Subcutaneous abdominal adipose tissue (tissue), 5 donors: ENCODE measurements at regions not wholly inside any gene's neighbourhood (a gene's known extent, or its start where the extent isn't known, plus 50 kb on each side); places are given as distances from the start of the nearest gene placed in this dataset.
"Not testable (repeated sequence)": the region's sequence is repeated elsewhere in the genome, so short reads cannot be mapped to it uniquely, and the experiment has no call there.

Source experiments
- H3K27ac ChIP-seq: one replicate; pipeline ENCODE4 v1.7.0; 2013; ENCODE audit warnings: low read depth, mild to moderate bottlenecking, inconsistent platforms, low read length, moderate library complexity
- H3K27me3 ChIP-seq, 5 donors: one replicate each; pipeline ENCODE4 v1.7.0; 2013; ENCODE audit warnings: low read length in 5 of 5, inconsistent platforms in 1 of 5; ENCODE audit not compliant: control insufficient read depth in 5 of 5, insufficient read depth in 4 of 5
- H3K36me3 ChIP-seq, 5 donors: one replicate each; pipeline ENCODE4 v1.7.0; 2013; ENCODE audit warnings: low read length in 5 of 5; ENCODE audit not compliant: control insufficient read depth in 5 of 5, insufficient read depth in 5 of 5
- H3K4me1 ChIP-seq, 5 donors: one replicate each; pipeline ENCODE4 v1.7.0; 2013; ENCODE audit warnings: low read length in 5 of 5, mild to moderate bottlenecking in 3 of 5, moderate library complexity in 1 of 5; ENCODE audit not compliant: control insufficient read depth in 5 of 5, insufficient read depth in 5 of 5
- H3K4me3 ChIP-seq, 5 donors: one replicate each; pipeline ENCODE4 v1.7.0; 2013; ENCODE audit warnings: low read length in 5 of 5, low read depth in 1 of 5
- H3K9ac ChIP-seq, 5 donors: one replicate each; pipeline ENCODE4 v1.7.0; 2013; ENCODE audit warnings: low read length in 5 of 5, mild to moderate bottlenecking in 4 of 5, moderate library complexity in 3 of 5
- H3K9me3 ChIP-seq, 5 donors: one replicate each; pipeline ENCODE4 v1.7.0; 2013; ENCODE audit warnings: low read length in 5 of 5; ENCODE audit not compliant: control insufficient read depth in 5 of 5
- donor health status: healthy.
- donor health status: healthy.
- donor health status: healthy.
- donor health status: healthy.
- donor health status: healthy.

- H3K36me3 ChIP-seq: no peaks in the 10 kb centered on the region
- H3K27ac ChIP-seq: peak overlapping the region; percentile 97
Measured at GRCh38 chr9:33660772-33661171, 134.6 kb upstream of the PRSS3 start.

GRCh38 chr9:33661176-33661575 is 134.2 kb upstream of the PRSS3 start:
- Histone ChIP-seq H3K27me3 (no peaks in the 10 kb centered on the region), H3K9ac (peak overlapping the region in 1 of 5 donors; percentile 51), H3K4me1 (peaks cover 2 to 26% (median 17%) of the 10 kb centered on the region in 5 donors), H3K27ac (peak overlapping the region; percentile 97), H3K4me3 (no peak overlapping the region), H3K9me3 (no peaks in the 10 kb centered on the region), H3K36me3 (no peaks in the 10 kb centered on the region)

More at GRCh38 chr9:33660772-33661171, 134.6 kb upstream of the PRSS3 start:
- Histone ChIP-seq H3K27me3 (no peaks in the 10 kb centered on the region), H3K4me1 (peaks cover 2 to 27% (median 17%) of the 10 kb centered on the region in 5 donors), H3K9ac (peak overlapping the region in 1 of 5 donors; percentile 51), H3K4me3 (no peak overlapping the region), H3K9me3 (no peaks in the 10 kb centered on the region)

- no peak overlapping the region for H3K27ac ChIP-seq
- H3K4me1 ChIP-seq: peaks cover 2 to 26% (median 17%) of the 10 kb centered on the region in 5 donors
- no peak overlapping the region for H3K4me3 ChIP-seq
- no peak overlapping the region for H3K9ac ChIP-seq
- no peaks in the 10 kb centered on the region for H3K9me3 ChIP-seq
- no peaks in the 10 kb centered on the region for H3K36me3 ChIP-seq
- H3K27me3 ChIP-seq: no peaks in the 10 kb centered on the region
Measured at GRCh38 chr9:33662871-33663270, 132.5 kb upstream of the PRSS3 start.

- not testable (repeated sequence) for H3K27me3 ChIP-seq, H3K4me1 ChIP-seq, H3K36me3 ChIP-seq, H3K9me3 ChIP-seq
- Histone ChIP-seq H3K9ac (peak overlapping the region in 3 of 5 donors; percentile 14 to 59 (median 24)), H3K27ac (peak overlapping the region; percentile 60), H3K4me3 (peak overlapping the region; percentile 53 to 68 (median 64))
Measured at GRCh38 chr9:33676194-33676745, 119.1 kb upstream of the PRSS3 start.

GRCh38 chr9:33676746-33677505 is 118.4 kb upstream of the PRSS3 start:
- Histone ChIP-seq H3K9me3 (no peaks in the 10 kb centered on the region), H3K4me1 (peaks cover 0 to 10% (median 6%) of the 10 kb centered on the region in 5 donors), H3K4me3 (peak overlapping the region; percentile 53 to 68 (median 64)), H3K27ac (peak overlapping the region; percentile 60), H3K27me3 (no peaks in the 10 kb centered on the region), H3K36me3 (no peaks in the 10 kb centered on the region), H3K9ac (peak overlapping the region in 4 of 5 donors; percentile 14 to 59 (median 22))

GRCh38 chr9:33677506-33677809 is 117.9 kb upstream of the PRSS3 start:
- no peaks in the 10 kb centered on the region for H3K36me3 ChIP-seq
- peak overlapping the region; percentile 19 to 68 (median 54) for H3K4me3 ChIP-seq
- no peaks in the 10 kb centered on the region for H3K27me3 ChIP-seq
- peaks cover 0 to 10% (median 6%) of the 10 kb centered on the region in 5 donors for H3K4me1 ChIP-seq
- H3K9me3 ChIP-seq: no peaks in the 10 kb centered on the region
- peak overlapping the region in 1 of 5 donors; percentile 20 for H3K9ac ChIP-seq
- peak overlapping the region; percentile 60 for H3K27ac ChIP-seq

GRCh38 chr9:33677961-33678360 is 117.4 kb upstream of the PRSS3 start:
- H3K9me3 ChIP-seq: no peaks in the 10 kb centered on the region
- H3K36me3 ChIP-seq: no peaks in the 10 kb centered on the region
- H3K9ac ChIP-seq: no peak overlapping the region
- H3K4me1 ChIP-seq: peaks cover 0 to 10% (median 6%) of the 10 kb centered on the region in 5 donors
- no peak overlapping the region for H3K27ac ChIP-seq
- H3K4me3 ChIP-seq: no peak overlapping the region
- no peaks in the 10 kb centered on the region for H3K27me3 ChIP-seq

- no peaks in the 10 kb centered on the region for H3K27me3 ChIP-seq
- peaks cover 0 to under 1% (median 0%) of the 10 kb centered on the region in 5 donors for H3K4me1 ChIP-seq
- no peaks in the 10 kb centered on the region for H3K9me3 ChIP-seq
- H3K4me3 ChIP-seq: no peak overlapping the region
- H3K36me3 ChIP-seq: no peaks in the 10 kb centered on the region
- no peak overlapping the region for H3K27ac ChIP-seq
- no peak overlapping the region for H3K9ac ChIP-seq
Measured at GRCh38 chr9:33682551-33682950, 112.8 kb upstream of the PRSS3 start.

GRCh38 chr9:33684831-33685230 is 110.5 kb upstream of the PRSS3 start:
- H3K27ac ChIP-seq: no peak overlapping the region
- no peak overlapping the region for H3K9ac ChIP-seq
- H3K4me1 ChIP-seq: no peaks in the 10 kb centered on the region
- no peaks in the 10 kb centered on the region for H3K9me3 ChIP-seq
- H3K4me3 ChIP-seq: no peak overlapping the region
- H3K36me3 ChIP-seq: no peaks in the 10 kb centered on the region
- no peaks in the 10 kb centered on the region for H3K27me3 ChIP-seq

- Histone ChIP-seq H3K27ac (no peak overlapping the region), H3K27me3 (no peaks in the 10 kb centered on the region), H3K4me1 (no peaks in the 10 kb centered on the region), H3K9ac (no peak overlapping the region), H3K4me3 (no peak overlapping the region), H3K36me3 (no peaks in the 10 kb centered on the region), H3K9me3 (no peaks in the 10 kb centered on the region)
Measured at GRCh38 chr9:33686942-33687341, 108.4 kb upstream of the PRSS3 start.
